HG03571 (cell line): ENCODE measurements at regions not wholly inside any gene's neighbourhood (a gene's known extent, or its start where the extent isn't known, plus 50 kb on each side); places are given as distances from the start of the nearest gene placed in this dataset.
"Not testable (repeated sequence)": the region's sequence is repeated elsewhere in the genome, so short reads cannot be mapped to it uniquely, and the experiment has no call there.

Source experiments
- ATAC-seq: cut with Tn5 transposase; IDR thresholded peaks from one replicate; pipeline ENCODE4 v1.9.1; 2021; ENCODE audit not compliant: unreplicated experiment

GRCh38 chr6:74597840-74598239, 608.0 kb downstream of the COL12A1 start:
- ATAC-seq: peak; percentile 49

DNA sequence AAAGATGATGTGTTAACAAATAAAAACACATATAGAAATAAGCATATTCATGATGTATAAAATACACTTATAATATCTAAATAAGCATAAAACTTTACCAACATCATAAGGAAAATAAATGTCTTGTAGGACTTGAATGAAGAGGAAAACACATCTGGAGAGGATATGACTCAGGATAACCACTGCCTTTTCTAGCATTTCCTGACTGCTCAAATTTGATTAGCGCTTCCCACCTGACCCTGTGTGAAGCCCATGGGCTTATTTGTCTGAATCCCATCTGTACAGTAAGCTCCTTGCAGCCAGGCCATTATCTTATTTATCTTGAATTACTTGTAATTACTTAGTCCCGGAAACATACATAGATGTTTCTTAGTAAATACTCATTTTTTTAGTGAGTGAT, 608.6 kb downstream of the COL12A1 start:
- no peak for ATAC-seq

- no peak for ATAC-seq
These were observed 609.3 kb downstream of the COL12A1 start for GRCh38 chr6:74596588-74596987.

GRCh38 chr6:74594350-74594749, 611.5 kb downstream of the COL12A1 start:
- ATAC-seq: not testable (repeated sequence)

- ATAC-seq: no peak
These were observed 617.6 kb downstream of the COL12A1 start for GRCh38 chr6:74588094-74588832.

DNA sequence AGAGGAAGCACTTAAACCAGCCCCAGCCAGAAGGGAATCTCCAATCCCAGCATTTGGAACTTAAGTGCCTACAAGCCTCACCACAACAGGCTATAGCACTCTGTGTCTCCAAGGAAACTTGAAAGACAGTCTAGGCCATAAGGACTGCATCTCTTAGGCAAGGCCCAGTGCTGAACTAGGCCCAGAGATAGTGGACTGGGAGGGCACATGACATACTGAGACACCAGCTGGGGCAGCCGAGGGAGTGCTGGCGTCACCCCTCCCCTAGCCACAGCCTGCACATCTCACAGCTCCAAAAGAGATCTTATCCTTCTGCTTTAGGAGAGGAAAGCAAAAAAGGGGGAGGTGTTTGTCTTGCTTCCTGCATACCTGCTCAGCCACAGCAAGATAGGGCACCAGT, 618.5 kb downstream of the COL12A1 start:
- no peak for ATAC-seq

GRCh38 chr6:74585753-74586152, 620.1 kb downstream of the COL12A1 start:
- no peak for ATAC-seq

- ATAC-seq: no peak
These were observed 624.2 kb downstream of the COL12A1 start for GRCh38 chr6:74581681-74582080.

GRCh38 chr6:74579794-74580193, 626.1 kb downstream of the COL12A1 start:
- no peak for ATAC-seq

GRCh38 chr6:74579047-74579446, 626.8 kb downstream of the COL12A1 start:
- no peak for ATAC-seq

DNA sequence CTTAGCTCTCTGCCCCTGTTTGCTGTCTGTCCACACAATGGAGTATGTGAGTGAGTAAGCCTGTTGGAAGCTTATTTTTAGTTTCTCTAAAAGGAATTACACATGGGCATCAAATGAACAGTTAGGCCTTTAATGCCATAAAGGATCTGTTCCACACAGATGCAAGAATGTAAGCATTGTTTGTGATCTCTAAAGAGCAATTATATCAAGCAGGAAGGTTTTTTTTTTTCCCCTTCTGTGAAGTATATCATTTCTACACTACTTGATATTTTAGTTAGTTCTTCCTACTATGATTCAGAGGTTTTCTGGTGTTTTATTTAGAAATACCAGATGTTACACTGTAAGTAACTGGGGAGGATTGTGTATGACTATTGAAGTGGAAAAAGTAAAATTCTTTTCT, 627.5 kb downstream of the COL12A1 start:
- ATAC-seq: peak; percentile 32

DNA sequence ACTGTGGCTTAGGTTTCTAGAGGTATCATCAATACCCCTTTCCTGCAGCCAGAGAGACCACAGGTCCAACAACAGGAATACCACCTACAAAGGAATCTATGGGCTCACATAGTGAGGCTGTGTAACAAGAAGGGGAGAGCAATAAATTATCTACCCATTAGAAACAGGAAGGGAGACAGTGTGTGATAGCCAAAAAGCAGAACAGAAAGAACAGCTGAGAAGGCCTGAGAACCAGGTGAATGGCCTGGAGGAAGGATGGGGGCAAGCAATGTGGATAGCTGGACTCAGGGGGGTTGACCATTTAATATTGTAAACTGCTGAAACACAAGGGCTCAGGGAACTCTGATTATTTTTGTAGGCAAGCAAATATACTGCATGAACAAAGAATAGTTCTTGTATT, 628.2 kb downstream of the COL12A1 start:
- peak; percentile 97 for ATAC-seq

DNA sequence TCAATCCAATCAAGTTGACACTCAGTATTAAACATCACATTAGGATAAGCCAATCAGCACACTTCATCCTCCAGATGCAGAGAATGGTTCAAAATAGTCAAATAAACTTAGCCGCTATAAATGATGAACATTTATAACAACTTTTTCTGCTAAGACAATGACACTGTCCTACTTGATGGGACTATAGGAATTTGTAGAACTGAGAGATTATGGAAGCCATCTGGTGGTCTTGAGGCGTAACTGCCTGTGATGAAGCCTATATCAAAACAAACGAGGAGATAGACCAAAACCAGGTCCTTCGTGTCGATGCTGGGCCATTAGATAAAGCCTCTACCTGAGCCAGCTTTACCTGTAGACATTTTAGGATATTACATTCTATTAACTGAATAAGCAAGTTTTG, 631.1 kb downstream of the COL12A1 start:
- ATAC-seq: peak; percentile 28

DNA sequence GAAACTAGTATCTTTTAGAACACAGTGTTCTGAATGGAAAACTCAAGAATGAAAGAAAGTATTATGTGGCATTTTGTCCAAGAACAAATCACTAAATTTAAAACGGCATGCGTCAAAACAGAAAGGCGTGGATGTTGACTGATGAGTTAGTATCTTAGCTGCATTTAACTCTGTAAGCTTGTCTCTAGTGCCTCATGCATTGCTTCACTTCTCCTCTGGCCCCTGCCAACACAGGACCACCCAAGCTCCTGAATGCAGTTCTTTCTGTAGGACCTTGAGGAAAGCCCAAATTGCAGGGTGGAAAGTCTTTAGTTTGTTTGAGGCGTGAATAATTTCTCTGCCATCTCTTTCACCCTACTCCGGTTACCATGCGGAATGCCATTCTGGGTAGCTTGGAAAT, 632.2 kb downstream of the COL12A1 start:
- no peak for ATAC-seq

DNA sequence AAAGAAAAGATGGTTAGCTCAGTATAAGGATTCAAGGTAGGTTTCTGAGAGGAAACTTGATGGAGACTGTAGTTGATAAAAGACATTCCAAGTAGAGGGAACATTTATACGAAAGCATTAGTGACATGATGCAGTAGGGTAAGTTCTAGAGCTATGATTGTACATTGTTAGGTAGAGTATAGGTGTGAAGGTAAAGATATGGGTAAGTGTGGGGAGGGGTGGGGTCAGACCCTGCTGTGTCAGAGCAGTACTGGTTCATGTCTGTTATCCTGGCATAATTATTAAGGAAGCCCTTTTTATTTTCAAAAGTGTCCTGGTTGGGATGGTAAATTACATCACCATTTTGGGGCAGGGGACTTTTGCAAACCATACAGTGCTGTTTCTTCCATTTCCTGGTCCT, 635.8 kb downstream of the COL12A1 start:
- no peak for ATAC-seq

DNA sequence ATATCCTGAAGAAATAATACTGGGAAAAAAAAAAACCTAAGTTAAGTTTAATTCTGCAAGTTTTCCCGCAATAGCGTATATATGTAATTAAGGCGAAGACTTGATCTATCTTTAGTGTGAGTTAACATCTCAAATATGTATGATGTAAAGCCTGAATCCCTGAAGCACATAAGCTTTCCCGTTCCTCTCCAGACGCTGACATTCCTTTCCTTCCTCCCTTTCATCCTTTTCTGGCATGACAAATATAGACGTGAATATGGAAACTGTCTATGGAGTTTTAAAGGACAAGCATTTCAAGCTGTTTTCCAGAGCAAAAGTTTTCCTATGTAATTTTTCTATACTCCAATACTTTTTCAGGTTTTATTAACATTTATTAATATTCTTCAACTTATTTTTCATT, 637.0 kb downstream of the COL12A1 start:
- no peak for ATAC-seq

DNA sequence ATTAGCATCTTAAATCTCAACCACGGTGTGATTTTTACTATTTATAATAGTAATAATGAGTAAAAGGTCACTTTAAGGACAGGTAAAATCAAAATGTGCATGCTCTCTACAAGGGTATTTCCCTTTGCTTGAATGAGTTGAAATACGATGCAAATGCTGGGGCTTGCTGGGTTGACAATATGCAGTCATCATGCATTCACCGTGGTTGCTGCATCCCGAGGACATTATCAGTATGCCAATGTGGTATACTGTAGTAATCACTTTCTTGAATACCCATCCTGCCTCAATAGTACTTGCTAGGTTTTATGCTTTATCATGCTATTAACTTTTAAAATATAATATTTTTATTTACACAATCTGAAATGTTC, 637.9 kb downstream of the COL12A1 start:
- not testable (repeated sequence) for ATAC-seq

DNA sequence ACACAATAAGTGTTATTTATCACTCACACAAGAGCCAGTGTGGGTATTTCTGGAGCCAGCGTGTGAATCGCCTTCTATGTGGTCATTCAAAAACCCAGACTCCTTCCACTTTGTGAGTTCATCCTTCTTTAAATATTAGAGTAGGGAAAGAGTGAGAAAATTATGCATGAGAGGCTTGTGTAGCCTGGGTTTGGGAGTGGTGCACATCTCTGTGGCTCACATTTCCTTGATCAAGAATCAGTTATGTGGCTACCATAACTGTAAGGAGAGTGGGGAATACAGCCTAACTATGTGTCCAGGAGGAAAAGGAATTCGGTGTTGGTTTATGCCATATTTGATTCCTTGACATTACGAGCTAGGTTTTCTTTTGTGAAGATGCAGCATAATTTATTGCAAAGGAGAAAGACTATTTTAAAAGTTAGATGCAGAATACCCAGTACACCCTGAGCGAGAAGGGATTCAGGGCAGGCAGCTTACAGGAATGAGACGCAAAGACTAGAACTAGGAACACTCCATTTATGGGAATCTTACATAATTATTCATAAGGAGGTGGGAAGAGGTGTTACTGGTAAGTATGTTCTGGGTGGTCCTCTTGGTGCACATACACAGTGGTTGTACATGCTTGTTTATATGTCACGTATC, 638.5 kb downstream of the COL12A1 start:
- no peak for ATAC-seq

GRCh38 chr6:74557236-74557635, 648.6 kb downstream of the COL12A1 start:
- ATAC-seq: no peak

- ATAC-seq: no peak
These were observed 651.8 kb downstream of the COL12A1 start for GRCh38 chr6:74554041-74554440.

GRCh38 chr6:74551896-74552295, 654.0 kb downstream of the COL12A1 start:
- ATAC-seq: no peak

- no peak for ATAC-seq
These were observed 655.0 kb downstream of the COL12A1 start for GRCh38 chr6:74550821-74551220.

GRCh38 chr6:74549746-74550145, 656.1 kb downstream of the COL12A1 start:
- ATAC-seq: no peak
